GM12872 (cell line): ENCODE measurements at regions not wholly inside any gene's neighbourhood (a gene's known extent, or its start where the extent isn't known, plus 50 kb on each side); places are given as distances from the start of the nearest gene placed in this dataset.

Source experiments
- TF ChIP-seq, protein P1 (sequence below): IDR thresholded peaks from 3 replicates; pipeline ENCODE4 v1.5.1; 2011; ENCODE audit warnings: low read depth, mild to moderate bottlenecking, low read length, moderate library complexity; ENCODE audit not compliant: insufficient read depth

DNA sequence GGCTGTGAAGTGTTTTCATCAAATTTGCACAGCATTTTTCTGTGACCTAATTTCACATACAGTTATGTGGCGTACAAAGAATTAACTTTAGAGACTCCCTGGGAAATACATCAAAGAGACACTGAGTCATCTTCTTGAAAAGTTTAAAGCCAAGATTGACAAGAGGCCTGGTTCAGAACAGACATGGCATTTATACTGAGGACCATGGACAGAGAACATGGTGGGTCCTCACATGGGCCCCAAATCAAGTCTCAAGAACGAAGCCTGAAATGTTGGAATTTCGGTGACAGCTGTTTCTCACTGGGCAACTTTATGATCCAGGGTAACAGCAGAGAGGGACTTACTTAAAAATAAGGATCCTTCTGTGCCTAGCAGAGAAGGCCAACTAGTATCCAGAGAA is 311.5 kb upstream of the KCNJ16 start:
- TF ChIP-seq, protein P1, sequence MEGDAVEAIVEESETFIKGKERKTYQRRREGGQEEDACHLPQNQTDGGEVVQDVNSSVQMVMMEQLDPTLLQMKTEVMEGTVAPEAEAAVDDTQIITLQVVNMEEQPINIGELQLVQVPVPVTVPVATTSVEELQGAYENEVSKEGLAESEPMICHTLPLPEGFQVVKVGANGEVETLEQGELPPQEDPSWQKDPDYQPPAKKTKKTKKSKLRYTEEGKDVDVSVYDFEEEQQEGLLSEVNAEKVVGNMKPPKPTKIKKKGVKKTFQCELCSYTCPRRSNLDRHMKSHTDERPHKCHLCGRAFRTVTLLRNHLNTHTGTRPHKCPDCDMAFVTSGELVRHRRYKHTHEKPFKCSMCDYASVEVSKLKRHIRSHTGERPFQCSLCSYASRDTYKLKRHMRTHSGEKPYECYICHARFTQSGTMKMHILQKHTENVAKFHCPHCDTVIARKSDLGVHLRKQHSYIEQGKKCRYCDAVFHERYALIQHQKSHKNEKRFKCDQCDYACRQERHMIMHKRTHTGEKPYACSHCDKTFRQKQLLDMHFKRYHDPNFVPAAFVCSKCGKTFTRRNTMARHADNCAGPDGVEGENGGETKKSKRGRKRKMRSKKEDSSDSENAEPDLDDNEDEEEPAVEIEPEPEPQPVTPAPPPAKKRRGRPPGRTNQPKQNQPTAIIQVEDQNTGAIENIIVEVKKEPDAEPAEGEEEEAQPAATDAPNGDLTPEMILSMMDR, result no peak

DNA sequence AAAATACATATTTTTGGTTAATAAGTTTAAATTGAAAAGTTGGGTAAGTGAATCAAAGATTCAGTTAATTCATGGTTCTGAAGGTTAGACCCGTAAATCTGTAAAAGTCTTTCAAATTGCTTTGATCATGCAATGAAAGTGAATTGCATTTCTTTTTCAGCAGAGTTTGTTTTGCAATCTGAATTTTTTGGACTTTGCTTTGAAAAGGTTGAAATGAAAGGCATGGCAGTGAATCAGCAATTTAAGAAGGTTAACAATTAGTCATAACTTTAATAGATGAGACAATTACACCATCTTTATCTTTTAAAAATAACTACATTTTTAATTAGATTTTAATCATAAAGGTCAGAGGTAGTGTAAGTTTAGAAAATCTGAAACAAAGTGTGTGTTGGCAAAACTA is 310.9 kb upstream of the KCNJ16 start:
- TF ChIP-seq, protein P1, result no peak

GRCh38 chr17:69769050-69769449 is 306.0 kb upstream of the KCNJ16 start:
- TF ChIP-seq, protein P1, result no peak

- TF ChIP-seq, protein P1, result no peak
These were observed 301.9 kb upstream of the KCNJ16 start for GRCh38 chr17:69773081-69773480.

- TF ChIP-seq, protein P1, result no peak
These were observed 295.4 kb upstream of the KCNJ16 start for GRCh38 chr17:69779378-69780214.

DNA sequence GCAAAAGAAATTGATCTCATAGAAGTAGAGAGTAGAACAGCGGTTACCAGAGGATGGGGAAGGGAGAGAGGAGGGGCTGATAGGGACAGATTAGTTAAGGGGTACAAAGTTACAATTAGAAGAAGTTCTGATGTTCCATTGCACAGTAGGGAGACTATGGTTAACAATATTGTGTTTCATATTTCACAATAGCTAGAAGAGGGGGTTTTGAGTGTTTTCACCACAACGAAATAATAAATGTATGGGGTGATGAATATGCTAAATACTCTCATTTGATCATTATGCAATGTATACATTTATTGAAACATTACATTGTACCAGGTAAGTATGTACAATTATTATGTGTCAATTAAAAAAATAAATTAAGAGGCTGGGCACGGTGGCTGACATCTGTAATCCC is 291.2 kb upstream of the KCNJ16 start:
- TF ChIP-seq, protein P1, result no peak

DNA sequence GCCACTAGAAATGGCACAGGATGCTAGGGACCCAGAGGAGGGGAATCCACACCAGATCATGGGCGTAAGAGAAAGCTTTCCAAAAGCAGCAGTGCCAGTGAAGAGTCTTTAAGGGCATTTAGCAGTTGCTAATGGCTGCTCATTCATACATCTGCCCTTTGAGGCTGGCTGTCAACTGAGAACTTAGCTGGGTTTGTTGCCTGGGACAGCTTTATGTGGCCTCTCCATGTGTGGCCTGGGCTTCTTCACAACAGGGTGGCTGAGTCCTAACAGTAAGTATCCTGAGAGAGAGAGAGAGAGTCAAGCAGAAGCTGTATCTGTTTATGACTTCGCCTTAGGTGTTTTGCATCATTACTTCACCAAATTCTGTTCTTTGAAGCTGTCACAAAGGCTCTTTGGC is 286.1 kb upstream of the KCNJ16 start:
- TF ChIP-seq, protein P1, result no peak
